Peyer's patch (tissue), 4 donors: ENCODE measurements at regions not wholly inside any gene's neighbourhood (a gene's known extent, or its start where the extent isn't known, plus 50 kb on each side); places are given as distances from the start of the nearest gene placed in this dataset.

Source experiments
- POLR2A ChIP-seq, 2 donors: fragments of 450-650 bp; IDR thresholded peaks; one replicate each; pipeline ENCODE4 v1.5.1; 2017; ENCODE audit warnings: antibody characterized with exemption in 2 of 2, mild to moderate bottlenecking in 2 of 2, moderate library complexity in 2 of 2
- TF ChIP-seq, protein P1 (sequence below), 6 experiments: fragments of 450-650 bp in 4 of 6; fragments of 200-600 bp in 2 of 6; sonication (generic) in 1 of 6; IDR thresholded peaks; one replicate each; pipeline ENCODE4 v1.5.1; 2017 to 2019; ENCODE audit warnings: antibody characterized with exemption in 6 of 6, mild to moderate bottlenecking in 3 of 6, moderate library complexity in 1 of 6

DNA sequence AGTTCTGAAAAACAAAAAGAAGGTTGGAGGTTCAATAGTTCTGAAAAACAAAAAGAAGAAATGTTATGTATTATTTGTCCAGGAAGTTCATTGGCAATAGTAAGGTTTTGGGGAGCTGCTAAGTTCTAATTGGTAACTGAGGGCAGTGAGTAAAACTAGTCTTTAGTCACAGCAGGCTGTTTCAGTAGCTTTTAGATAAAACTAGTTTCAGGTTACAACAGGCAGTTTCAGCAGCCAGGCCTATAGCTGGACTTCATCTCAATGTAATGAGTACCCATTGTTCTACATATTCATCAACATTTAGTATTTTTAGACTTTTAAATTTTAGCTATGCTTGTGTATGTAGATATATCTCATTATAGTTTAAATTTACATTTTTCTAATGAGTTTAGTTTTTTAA is 639.3 kb downstream of the TOX3 start:
- TF ChIP-seq, protein P1, sequence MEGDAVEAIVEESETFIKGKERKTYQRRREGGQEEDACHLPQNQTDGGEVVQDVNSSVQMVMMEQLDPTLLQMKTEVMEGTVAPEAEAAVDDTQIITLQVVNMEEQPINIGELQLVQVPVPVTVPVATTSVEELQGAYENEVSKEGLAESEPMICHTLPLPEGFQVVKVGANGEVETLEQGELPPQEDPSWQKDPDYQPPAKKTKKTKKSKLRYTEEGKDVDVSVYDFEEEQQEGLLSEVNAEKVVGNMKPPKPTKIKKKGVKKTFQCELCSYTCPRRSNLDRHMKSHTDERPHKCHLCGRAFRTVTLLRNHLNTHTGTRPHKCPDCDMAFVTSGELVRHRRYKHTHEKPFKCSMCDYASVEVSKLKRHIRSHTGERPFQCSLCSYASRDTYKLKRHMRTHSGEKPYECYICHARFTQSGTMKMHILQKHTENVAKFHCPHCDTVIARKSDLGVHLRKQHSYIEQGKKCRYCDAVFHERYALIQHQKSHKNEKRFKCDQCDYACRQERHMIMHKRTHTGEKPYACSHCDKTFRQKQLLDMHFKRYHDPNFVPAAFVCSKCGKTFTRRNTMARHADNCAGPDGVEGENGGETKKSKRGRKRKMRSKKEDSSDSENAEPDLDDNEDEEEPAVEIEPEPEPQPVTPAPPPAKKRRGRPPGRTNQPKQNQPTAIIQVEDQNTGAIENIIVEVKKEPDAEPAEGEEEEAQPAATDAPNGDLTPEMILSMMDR (IDR thresholded peaks at IDR 0.05) = no peak
- no peak for TF ChIP-seq POLR2A (IDR thresholded peaks at IDR 0.05)
